ENCODE measurements at regions not wholly inside any gene's neighbourhood (a gene's known extent, or its start where the extent isn't known, plus 50 kb on each side); places are given as distances from the start of the nearest gene placed in this dataset.

DNA sequence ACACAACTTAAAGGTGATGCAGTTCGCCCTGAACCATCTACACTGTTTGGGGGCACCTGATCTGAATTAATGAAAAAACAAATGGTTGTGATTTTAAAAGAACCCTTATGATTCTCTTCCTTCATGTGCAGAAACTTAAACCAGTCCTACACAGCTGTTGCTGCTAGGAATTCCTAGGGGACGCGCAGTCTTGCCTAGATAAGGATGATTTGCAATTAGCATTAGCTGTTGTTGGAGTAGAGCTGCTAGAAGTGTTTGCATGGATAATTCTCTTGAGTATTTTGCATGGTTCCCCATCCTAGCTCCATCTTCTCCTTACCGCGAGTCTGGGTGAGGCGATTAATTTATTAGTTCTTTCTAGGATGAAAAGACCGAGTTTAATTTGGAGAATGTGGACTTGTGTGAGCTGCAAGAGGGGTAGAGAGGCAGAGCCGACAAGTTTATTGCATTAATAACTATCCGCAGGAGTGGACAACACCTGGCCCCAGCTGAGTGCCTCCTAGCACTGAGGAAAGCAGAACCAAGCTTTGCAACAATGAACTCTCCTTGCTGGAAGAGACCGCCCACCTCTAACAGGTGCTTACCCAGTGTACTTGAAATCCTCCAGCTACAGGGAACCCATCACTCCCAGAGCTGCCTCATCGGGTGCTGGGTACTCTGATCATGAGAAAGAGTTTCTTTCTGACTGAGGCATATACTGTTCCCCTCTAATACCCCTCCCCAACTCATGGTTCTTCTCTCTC lies 75.0 kb upstream of the WNT7A start:
- no peak for DNase-seq (ENCODE audit: low read depth)

DNA sequence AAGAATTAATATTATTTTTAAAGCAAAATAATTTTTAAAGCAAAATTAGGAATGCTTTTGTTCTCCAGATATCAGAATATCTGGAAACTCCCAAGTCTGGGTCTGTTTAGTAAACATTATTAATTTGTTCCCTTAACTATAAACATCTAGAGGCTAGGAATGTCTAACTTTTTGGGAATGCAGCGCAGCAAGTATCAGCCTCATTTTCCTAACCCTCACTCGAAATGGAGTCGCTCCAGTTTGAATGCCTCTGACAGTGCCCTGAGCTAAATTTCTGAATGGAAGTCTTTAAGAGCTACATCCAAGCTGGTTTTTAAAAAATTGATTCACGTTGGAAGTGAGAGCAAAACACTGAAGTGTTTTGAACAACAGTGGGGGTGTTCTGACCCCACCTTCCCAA lies 74.4 kb upstream of the WNT7A start:
- no peak for DNase-seq (ENCODE audit: low read depth)

GRCh38 chr3:13951184-13951583 lies 71.3 kb upstream of the WNT7A start:
- no peak for DNase-seq (ENCODE audit: low read depth)

GRCh38 chr3:13950042-13950441 lies 70.2 kb upstream of the WNT7A start:
- no peak for DNase-seq (ENCODE audit: low read depth)

GRCh38 chr3:13947912-13948311 lies 68.0 kb upstream of the WNT7A start:
- no peak for DNase-seq (ENCODE audit: low read depth)

DNA sequence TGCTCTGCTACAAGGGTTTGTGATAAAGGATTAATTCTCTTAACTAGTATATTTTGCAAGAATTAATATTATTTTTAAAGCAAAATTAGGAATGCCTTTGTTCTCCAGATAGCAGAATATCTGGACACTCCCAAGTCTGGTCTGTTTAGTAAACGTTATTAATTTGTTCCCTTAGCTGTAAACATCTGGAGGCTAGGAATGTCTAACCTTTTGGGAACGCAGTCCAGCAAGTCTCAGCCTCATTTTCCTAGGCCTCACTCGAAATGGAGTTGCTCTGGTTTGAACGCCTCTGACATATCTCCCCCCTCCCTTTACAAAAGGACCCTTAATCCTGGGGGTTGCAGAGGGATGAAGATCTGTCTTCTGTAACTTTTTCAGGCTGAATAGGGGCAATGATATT lies 59.3 kb upstream of the WNT7A start:
- no peak for DNase-seq (ENCODE audit: low read depth)

DNA sequence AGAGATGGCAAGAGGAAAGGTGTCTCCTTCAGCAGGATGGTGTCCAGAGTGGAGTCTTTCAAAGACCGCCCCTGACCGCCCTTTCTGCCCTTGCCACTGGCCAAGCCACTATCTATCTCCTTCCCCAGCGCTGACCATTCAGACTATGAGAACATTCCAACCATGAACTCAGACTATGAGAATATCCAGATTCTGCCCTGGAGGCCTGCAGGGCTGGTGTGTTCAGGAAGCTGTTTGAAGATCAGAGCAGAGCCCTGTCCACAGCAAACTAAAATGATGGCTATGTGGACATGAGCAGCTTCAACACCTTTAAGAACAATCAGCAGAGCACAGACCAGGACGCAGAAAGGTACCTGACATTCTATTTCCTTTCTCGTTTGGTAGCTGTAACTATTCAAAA lies 57.3 kb upstream of the WNT7A start:
- DNase-seq (ENCODE audit: low read depth), result no peak

DNA sequence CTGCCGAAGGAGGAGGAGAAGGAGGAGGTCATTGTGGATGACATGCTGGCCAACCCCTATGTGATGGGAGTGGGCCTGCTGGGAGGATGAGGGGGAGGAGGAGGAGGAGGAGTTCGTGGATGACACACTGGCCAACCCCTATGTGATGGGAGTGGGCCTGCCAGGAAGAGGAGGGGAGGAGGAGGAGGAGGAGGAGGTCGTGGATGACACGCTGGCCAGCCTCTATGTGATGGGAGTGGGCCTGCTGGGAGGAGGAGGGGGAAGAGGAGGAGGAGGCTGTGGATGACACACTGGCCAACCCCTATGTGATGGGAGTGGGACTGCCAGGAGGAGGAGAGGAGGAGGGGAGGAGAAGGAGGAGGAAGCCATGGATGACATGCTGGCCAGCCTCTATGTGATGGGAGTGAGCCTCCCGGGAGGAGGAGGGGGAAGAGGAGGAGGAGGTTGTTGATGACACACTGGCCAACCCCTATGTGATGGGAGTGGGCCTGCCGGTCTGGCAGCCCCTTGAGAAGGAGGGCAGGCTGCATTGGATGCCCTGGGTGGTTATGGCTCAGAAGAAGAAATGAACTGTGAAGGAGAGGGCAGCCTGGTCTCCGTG lies 55.7 kb upstream of the WNT7A start:
- no peak for DNase-seq (ENCODE audit: low read depth)

GRCh38 chr3:13934813-13935212 lies 54.9 kb upstream of the WNT7A start:
- DNase-seq (ENCODE audit: low read depth), result no peak

DNA sequence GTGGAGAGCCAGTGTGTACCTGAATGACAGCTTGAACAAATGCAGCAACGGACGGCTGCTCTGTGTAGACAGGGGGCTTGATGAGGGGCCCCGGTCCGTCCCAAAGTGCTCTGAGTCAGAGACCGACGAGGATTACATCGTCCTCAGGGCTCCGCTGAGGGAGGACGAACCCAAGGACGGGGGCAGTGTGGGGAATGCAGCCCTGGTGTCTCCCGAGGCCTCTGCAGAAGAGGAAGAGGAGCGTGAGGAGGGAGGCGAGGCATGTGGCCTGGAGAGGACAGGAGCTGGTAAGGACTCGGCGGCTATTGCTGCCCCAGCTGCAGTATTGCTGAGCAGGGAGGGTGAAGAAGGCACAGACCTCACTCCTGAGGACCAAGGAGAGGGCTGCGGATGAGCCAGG lies 54.4 kb upstream of the WNT7A start:
- no peak for DNase-seq (ENCODE audit: low read depth)

DNA sequence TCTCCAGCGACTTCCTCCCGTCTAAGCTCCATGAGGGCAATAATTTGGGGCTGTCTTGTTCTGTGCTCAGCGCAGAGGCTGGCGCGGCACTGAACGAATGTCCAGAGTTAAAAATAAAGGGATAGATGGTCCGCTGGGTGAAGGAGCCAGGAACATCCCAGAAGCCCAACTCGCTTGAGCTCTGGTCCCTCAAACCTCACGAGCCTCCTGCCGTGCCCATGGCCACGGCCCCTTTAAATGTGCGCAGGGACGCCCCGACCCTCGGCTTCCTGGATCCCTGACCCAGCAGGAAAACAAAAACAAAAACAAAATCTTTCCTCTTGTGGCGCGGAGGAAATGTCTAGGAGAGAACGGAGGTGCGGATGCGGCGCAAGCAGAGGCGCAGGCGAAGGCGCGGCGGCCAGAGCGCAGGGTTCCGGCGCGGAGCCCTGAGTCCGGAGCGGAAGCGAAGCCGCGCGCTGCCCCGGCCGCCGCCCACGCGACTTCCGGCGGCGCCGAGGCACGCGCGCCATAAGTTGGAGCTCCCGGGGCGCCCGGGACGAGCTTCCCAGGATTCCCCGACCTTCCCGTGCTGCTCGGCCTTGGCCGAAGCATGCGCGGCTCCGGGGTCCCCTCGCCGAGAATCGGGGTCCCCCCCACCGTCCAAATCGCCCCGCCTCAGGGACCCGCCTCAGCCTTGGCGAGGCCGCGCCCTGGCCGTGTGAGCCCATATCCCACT lies 52.9 kb upstream of the WNT7A start:
- no peak for DNase-seq (ENCODE audit: low read depth)

DNA sequence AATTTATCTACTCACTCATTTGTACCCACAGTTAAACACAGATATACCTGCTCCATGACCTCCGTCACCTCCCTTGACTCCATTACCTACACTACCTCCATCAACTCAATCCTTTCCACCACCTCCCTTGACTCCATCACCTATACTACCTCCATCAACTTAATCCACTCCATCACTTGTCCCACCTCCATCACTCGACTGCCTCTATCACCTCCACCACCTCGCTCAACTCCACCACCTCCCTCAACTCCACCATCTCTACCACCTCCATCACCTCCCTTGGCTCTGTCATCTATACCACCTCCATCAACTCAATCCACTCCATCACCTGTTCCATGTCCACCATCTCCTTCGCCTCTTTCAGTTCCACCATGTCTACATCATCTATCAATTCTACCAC lies 51.3 kb upstream of the WNT7A start:
- DNase-seq (ENCODE audit: low read depth), result no peak

All from HS-5 (cell line).